COR-L47 (cell line): ENCODE measurements at regions not wholly inside any gene's neighbourhood (a gene's known extent, or its start where the extent isn't known, plus 50 kb on each side); places are given as distances from the start of the nearest gene placed in this dataset.
A peak's percentile ranks its signal among the peaks of the same experiment; 100 is the strongest.

Experiments
- DNase-seq: peaks from one replicate; lab custom pipeline; 2025; lab: John Stamatoyannopoulos, UW

DNA sequence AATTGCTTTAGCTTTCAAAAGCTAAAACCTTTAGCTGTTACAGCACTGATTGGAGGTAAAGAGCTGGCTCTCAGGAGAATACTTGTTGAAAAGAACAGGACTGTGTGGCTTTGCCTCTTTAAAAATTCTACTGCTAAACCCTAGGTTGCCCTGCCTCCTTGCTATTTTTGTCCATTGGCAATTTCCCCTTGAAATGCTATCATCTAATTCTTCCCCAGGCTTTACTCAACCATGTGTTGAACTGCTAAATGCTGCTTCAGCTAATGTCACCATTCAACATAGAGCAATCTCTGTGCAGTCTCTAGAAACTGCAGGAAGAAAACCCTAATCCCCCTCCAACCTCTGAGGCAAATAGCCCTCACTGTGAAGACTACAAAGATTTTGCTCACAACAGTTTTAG is 203.7 kb upstream of the ARX start:
- DNase-seq: no peak

DNA sequence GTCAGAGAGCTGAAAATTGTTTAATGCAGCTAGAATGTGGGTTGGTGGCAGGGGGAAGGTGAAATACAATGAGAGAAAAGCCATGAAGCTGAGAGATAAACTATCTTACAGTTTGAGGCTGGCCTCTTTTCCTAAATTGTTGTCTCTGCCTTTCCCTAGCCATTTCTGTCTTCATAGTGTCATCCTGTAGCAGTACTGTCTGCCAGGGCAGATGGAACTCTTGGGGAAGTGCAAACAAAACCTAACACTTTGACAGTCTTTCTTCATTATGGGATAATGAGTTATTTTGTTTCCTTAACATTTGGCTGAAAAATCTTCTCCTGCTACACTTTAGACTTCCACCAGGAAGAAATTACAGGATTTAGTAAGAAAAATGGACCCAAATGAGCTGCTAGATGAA is 197.8 kb upstream of the ARX start:
- no peak for DNase-seq

DNA sequence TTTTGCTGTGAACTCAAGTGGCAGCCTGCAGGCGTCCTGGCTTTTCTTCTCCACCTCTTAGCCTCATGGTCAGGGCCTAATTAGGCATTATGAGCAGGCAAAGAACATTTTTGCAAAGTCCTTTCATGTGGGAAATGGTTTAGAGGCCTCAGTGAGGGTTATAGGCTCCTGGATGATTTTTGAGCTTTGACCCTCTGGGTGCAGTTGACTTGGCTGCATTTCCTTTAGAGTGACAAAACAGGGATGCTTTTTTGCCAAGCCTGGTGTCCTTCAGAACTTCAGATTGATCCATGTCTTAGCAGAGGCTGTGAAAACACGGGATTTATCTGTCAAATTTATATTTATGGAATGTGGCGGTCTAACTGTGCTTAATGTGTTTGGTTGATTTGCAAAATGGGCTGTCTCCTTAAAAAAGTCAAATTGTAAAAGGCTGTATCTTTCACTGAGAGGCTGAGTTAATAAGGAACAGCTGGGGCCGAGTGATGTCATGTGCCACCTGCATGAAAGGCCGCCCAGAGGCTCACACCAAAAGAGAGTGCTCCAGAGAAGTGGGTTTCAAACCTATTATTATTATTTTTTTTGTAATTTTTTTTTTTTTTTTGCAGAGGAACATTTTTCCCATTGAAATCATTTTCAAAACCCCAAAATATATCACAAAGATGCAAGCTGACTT is 192.2 kb upstream of the ARX start:
- no peak for DNase-seq

DNA sequence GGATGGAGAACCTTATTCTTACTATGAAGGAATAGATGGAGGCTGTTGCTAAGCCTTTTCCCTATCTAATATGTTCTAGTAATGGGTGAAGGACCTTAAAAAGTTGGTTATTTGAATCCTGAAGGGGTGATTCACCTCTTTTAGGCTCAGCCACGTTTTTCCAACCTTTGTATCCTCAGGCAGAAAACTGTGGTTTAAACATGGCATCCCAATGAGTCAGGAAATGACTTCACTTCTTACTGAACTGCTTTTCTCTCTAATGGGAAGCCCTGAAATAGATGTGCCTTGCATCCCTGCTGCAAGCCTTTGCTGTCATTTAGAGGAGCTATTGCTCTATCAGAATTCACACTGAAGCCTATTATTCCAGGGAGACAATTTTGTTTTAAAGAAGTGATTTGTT is 191.0 kb upstream of the ARX start:
- DNase-seq: no peak

DNA sequence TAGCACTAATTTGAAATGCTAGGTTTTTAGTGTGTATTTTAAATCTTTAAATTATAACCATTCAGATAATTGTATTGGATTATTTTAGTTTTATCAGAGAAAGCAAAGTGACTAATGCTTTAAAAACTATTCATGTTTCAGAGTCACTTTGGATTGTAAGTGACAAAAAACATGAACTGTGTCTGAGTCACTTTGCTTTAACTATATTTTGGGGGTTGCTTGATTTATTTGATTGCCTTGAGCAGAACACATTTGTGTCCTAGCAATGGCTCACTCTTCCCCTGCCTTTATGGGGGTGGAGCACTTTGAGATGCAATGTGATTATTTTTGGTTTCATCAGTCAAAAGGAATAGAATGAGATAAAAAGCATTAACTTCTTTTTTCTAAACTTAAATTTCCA is 188.4 kb upstream of the ARX start:
- DNase-seq: no peak

DNA sequence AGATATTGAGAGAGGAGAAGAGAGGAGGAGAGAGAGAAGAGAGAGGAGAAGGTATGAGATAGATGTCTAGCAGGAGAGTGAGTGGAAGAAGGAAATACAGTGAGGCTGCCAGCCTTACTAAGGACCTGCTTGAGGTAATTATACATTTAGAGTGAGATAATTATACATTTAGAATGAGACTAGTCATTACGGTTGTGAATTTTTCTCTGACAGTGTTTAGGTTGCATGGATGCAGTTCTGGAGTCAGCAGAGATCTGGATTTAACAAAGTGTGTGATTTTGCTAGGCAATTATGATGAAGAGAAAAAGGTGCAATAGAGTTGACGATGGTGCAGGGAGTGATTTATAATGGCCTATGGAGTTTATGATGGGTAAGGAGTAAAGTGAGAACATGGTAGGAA is 187.1 kb upstream of the ARX start:
- DNase-seq: no peak

DNA sequence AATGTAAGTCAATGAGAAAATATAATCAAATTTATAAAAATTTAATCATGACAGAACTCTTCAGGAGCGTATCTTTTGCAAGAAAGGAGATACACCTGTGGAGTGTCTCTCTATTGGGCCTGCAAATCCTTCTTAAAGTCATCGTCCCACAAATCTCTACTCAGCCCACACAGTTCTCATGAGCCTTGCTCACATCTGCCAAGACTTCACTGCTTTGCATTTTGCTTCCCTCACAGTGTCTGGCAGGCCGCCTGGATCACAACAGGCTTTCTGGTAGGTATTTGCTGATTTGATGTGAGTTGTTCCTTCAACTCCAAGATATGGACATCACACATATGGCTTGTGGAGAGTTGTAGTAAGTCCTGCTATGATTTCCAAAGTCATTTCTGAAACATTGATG is 183.1 kb upstream of the ARX start:
- DNase-seq: no peak

DNA sequence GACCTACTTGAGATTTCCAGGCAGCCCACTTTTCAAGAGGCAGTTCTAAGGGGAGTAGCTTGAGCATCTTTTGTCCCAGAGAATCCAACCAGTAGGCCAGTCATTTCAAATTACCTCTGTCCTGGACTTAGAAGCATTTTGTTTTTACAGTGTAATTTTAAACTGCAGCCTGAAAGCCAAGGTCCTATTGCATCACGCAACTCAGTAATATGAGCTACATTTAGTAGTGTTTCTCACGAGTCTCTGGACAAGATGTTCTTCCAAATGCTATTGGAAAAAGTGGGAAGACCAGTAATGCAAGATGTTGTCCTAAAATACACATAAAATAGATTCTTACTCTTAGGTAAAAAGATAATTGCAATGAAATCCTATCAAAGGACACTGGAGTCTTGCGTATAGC is 182.5 kb upstream of the ARX start:
- no peak for DNase-seq

DNA sequence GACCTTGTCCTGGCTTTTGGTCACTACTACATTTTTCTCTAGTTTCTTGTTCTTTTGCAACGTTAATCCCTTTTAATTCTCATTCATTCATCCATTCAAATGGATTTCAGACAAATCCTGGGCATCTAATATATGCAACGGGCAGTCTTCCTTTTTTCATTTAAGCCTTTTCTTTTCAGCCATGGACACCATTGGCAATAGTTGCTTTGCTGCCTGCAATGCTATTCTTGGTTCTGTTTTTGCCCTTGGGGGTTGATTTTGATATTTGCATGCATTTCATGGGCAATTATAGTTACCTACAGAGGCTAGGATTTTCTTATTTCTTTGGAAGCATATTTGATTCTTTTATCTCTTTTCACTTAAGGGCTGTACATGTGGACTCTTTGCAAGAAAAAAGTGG is 180.5 kb upstream of the ARX start:
- DNase-seq: no peak

DNA sequence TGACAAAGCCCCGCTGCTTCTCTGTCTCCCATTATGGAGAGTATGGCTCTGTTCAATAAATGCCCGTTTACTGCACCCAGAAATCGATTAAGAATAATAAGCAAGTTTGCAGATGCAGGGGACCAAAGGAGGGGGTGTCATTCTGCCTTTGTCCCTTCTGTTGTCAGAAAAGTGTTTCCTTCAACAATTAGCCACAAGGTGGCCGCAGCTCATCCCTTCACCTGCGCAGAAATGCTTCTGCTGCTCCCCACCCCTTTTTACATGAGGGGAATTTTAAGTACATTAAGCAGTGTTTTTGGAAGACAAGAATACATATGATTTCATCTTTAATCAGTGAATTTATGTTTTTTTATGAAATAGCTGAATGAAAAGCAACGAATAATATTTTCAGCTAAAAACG is 175.6 kb upstream of the ARX start:
- no peak for DNase-seq

DNA sequence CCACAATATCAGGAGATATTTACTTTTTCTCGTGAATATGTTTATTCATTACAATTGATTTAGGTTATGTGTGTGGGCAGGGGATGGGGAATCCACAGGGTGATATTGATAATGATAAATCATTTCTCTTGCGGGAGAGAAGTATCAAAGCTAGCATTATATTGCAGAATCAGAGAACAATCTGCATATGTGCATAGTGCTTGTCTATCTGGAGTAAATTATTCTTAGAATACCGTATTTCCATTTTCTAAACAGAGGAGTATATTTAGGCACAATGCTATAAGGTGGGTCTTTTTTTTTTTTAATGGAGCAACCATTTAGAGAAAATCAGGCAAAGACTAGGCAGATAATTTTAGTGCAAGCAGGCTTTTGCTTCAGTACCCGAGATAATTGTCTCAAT is 166.0 kb upstream of the ARX start:
- DNase-seq: no peak

DNA sequence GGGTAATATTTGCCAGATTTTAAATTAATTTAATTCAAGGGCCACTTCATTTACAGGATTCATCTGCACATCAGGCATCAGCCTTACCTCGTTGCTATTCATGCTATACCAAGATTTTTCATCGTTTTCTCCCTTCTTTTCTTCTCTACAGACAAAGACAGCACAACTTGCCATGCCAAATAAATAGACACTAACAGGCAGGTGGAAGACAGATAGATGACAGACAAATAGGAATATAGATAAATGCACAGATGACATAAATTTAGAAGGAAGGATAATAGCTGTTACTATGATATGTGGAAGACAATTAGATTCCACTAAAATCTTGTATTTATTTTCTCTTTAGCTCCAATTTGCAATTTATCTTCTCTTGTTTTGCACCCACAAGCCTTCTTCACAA is 164.5 kb upstream of the ARX start:
- DNase-seq: no peak

DNA sequence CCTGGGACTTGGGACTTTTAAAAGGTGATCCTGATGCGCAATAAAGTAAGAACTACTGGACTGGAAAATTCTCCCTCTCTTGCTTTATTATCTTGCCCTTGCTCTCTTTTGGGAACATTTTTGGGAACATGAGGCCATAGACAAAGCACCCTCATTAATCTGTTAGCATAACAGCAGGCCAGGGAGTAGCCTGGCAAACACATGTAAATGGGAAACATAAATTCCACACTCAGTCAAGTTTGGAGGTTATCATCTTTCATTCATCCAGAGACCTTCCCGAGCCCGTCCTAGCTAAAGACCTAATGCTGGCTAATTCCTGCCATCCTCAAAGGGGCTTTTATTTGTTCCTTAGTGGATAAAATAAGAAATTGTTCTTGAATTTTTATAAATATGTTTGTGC is 162.8 kb upstream of the ARX start:
- DNase-seq: no peak

DNA sequence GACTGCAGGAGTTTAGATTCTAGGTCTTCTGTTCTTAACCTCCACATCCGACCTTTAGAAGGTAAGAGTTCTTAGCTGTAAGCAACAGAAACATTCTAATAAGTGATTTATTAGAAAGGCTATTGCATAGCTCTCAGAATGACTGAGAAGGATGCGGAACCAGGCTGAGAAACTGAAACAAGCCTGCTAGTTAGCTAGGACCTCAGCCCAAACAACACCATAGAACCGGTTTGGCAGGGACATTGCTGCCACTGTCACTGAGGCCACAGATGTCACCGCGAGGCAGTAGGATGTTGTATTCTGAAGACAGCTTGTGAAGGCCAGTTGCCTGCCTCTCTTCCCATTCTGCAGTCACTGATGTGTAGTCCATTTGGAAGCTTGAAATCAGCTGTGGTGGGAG is 160.0 kb upstream of the ARX start:
- no peak for DNase-seq

DNA sequence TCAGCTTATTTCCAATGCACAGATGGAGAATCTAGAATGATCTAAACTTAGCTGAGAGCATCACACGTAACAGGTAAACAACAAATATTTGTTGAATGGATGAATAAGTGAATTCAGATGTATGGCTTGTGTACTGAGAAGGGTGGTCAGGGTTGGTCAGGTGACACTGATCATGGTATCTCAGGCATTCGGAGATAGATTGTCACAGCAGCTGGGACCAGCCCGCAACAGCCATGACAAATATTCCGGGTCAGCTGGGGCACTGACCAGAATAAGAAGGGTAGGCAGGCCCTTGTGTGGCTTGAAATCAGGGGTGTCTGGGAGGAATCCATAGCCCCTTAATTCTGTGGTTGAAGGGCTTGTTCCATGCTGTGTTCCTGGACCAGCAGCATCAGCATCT is 159.4 kb upstream of the ARX start:
- DNase-seq: no peak

DNA sequence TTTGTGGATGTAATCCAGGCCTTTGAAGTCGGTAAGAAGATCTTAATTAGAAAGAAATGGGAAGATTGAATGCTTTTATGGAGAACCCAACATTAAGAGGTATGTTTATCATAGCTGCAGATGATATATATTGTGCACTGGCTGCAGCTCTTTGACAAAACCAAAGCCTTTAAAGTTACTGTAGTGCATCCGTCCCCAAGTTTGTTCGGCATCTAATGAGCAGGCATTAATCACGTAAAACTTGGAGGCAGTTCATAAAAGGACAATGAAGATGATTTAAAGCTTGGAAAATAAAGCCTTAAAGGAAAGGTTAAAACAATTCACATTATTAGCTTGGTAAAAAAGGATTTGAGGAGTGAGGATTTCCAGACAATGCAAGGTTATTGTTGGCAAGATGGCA is 150.8 kb upstream of the ARX start:
- DNase-seq: no peak

DNA sequence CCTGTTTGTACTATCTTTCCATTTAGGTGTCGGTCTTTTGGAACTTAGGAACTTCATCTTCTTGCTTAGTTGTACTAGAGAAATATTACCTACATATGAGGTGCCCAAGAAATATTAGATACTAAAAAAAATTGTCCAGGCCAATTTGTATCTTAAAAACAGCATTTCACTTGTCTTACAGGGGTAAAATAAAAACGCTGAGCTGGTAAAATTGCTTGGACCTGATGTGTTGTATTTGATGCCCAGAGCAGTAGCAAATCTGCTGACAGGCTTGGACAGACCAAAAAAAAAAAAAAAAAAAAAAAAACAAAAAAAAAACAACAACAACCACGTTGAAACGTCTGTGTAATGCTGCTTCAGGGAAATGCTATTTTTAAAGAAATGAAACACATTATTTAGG is 150.4 kb upstream of the ARX start:
- no peak for DNase-seq

DNA sequence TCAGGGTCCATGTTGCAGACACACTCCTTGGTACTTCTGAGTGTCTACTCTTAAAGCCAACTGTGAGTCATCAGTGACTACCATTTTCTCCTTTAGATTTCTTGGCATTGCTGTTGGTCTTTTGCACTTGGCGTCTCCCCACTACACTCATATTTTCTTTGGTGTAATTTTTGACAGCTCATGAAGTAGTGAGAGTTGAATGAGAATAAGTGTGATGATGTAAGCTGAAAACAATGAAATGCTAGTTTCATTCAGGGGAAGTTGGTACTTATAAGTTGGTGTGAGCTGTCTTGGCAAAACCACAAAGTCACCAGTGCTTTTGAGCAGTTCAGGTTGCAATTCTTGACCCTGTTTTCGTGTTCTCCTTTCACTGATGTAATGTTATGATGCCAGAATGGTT is 142.9 kb upstream of the ARX start:
- DNase-seq: no peak

DNA sequence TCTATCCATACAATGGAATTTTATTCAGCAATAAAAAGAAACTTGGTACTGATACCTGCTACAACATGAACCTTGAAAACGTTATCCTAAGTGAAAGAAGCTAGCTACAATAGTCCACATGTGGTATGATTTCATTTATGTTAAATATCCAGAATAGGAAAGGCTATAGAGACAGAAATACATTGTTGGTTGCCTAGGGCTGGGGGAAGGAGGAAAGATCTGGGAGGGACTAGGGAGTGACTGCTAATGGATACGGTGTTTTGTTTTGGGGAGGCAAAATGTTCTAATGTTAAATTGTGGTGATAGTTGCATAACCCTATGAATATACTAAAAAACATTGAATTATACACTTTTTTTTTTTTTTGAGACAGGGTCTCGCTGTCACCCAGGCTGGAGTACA is 141.1 kb upstream of the ARX start:
- DNase-seq: no peak

DNA sequence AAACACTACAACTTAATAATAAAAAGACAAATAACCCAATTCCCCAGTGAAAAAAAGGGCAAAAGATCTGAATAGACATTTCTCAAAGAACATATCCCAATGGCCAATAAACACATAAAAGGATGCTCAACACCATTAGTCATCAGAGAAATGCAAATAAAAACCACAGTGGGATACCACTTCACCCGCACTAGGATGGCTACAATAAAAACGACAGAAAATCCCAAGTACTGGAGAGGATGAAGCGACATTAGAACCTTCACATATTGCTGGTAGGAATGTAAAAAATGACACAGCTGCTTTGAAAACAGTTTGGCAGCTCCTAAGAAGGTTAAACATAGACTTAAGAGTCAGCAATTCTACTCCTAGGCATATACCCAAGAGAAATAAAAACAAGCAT is 140.6 kb upstream of the ARX start:
- DNase-seq: no peak

DNA sequence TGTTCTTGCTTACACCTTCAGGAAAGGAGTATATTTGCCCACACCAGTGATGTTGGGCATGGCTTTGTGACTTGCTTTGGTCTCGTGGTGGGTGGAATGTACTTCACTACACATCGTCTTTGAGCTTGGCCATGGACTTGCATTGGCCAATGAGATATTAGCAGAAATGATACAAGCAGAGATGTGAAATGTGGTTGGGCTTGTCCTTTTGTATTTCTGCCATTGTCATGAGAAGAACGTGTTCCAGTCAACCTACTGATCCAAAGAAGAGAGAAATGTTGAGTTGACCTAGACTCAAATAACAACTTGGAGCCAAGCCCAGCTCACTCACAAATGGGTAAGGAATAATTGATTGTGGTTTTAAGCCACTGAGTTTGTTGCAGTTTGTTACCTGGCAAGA is 138.4 kb upstream of the ARX start:
- DNase-seq: no peak

DNA sequence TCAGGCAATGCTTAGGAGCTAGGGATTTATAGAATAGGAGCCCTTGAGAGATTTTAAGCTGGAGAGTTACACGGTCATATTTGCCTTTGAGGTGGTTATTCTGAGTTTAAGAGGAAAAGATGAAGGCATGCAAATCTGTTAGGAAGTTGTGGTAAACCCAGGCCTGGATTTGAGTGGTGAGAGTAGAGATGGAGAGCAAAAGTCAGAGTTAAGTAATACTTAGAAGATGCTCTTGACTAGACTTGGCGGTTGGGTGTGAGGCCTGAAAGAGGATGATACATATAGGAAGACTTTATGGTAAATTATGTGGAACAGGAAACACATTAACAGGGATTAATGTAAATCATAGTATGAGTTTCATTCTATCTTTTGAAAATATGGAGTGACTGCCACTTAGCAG is 136.0 kb upstream of the ARX start:
- DNase-seq: no peak

DNA sequence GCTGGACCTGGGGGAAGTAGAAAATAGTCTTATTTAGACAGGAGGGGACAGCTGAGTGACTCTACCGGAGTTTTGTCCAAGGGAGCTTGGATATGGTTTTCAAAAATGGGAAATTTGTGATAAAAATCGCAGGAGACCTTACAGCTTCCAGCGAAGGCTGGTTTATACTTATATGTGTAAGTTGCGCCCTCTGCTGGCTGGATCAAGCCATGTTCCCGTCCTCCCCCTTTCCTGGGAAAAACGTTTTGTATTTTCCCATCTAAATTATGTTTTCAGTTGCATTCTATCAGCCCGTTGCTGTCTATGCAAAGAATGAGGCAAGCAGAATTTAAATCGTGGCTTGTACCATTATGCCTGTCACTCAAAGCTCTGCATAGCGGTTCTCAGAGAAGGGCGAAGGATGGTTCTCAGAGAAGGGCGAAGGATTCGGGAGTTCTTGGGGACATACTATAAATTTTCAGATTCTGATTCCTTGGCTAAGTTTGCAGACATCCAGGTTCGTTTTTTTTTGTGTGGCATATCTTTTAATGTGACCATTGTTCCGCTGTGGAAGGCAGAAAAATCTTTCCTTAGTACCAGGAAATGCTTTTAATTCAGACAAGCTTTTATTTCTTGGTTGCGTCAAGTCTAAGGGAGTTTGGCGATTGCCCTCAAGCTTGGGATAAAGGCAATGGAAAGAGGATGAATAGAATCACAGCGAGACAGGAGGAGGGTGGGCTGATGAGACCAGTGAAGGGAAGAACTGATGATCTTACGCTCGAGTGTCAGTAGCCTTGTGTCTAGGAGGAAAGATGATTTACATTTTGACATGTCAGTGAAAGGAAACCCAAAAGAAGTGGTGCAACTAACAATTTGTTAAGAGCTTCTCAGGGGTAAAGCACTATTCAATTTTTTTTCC is 128.5 kb upstream of the ARX start:
- peak; percentile 36 for DNase-seq

DNA sequence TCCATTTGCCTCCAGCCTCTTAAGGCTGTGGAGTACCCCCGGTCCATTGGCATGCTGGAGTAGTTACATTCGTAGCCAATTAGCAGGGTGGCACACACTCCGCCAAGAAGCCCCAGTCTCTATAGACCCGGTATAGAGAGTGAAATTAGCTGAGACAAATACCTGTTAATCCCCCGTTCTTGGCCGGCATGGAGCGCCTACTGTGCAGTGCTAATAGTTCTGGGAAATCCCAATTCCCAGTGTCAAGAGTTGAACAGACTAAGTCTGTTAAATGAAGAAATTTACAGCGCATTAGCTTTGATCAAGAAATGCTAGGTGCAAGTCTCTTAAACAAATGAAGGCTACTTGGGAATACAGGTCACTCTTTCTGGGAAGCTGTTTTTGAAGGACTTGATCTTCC is 127.8 kb upstream of the ARX start:
- DNase-seq: no peak
